KBM-7 (cell line): ENCODE measurements at regions not wholly inside any gene's neighbourhood (a gene's known extent, or its start where the extent isn't known, plus 50 kb on each side); places are given as distances from the start of the nearest gene placed in this dataset.

Experiments
- DNase-seq: peaks from one replicate; pipeline ENCODE4 v3.0.0-alpha.2; 2015
- in situ Hi-C: fragments of 300-500 bp; cut with MboI; formaldehyde crosslinking; loops from 2 replicates; pipeline ENCODE4 v1.14.3; 2020; ENCODE audit warnings: low sequenced_read_pairs, low pct_unique_long_range_greater_than_20kb, mixed read lengths

GRCh38 chr9:134553061-134553891 is 88.3 kb upstream of the COL5A1 start:
- no peak for DNase-seq
- in situ Hi-C loops = no loop called here

GRCh38 chr9:134553996-134554372 is 87.6 kb upstream of the COL5A1 start:
- DNase-seq = no peak
- in situ Hi-C loops = no loop called here

- in situ Hi-C loops = no loop called here
- DNase-seq = no peak
These were observed 87.1 kb upstream of the COL5A1 start for GRCh38 chr9:134554373-134555093.

GRCh38 chr9:134555094-134555650 is 86.4 kb upstream of the COL5A1 start:
- in situ Hi-C loops = no loop called here
- no peak for DNase-seq

- DNase-seq = no peak
- in situ Hi-C loops = no loop called here
These were observed 85.0 kb upstream of the COL5A1 start for GRCh38 chr9:134556531-134557068.

GRCh38 chr9:134557331-134557730 is 84.3 kb upstream of the COL5A1 start:
- in situ Hi-C loops = no loop called here
- no peak for DNase-seq

GRCh38 chr9:134558124-134558905 is 83.3 kb upstream of the COL5A1 start:
- in situ Hi-C loops = no loop called here
- DNase-seq = no peak

GRCh38 chr9:134559013-134559412 is 82.6 kb upstream of the COL5A1 start:
- no peak for DNase-seq
- in situ Hi-C loops = no loop called here

GRCh38 chr9:134560206-134560605 is 81.4 kb upstream of the COL5A1 start:
- no peak for DNase-seq
- in situ Hi-C loops = no loop called here

GRCh38 chr9:134560654-134561053 is 80.9 kb upstream of the COL5A1 start:
- in situ Hi-C loops = no loop called here
- no peak for DNase-seq

GRCh38 chr9:134561427-134562145 is 80.0 kb upstream of the COL5A1 start:
- no peak for DNase-seq
- in situ Hi-C loops = no loop called here

- in situ Hi-C loops = no loop called here
- DNase-seq = no peak
These were observed 79.3 kb upstream of the COL5A1 start for GRCh38 chr9:134562146-134562849.

- no peak for DNase-seq
- in situ Hi-C loops = no loop called here
These were observed 78.2 kb upstream of the COL5A1 start for GRCh38 chr9:134563397-134563796.

GRCh38 chr9:134564431-134565170 is 77.0 kb upstream of the COL5A1 start:
- no peak for DNase-seq
- in situ Hi-C loops = no loop called here

- DNase-seq = no peak
- in situ Hi-C loops = no loop called here
These were observed 76.2 kb upstream of the COL5A1 start for GRCh38 chr9:134565316-134565915.

GRCh38 chr9:134566196-134566847 is 75.3 kb upstream of the COL5A1 start:
- no peak for DNase-seq

GRCh38 chr9:134566936-134567335 is 74.7 kb upstream of the COL5A1 start:
- in situ Hi-C loops = no loop called here
- no peak for DNase-seq

More at GRCh38 chr9:134566196-134566847, 75.3 kb upstream of the COL5A1 start:
- in situ Hi-C loops = no loop called here
